Muscle of leg (tissue), 3 donors: ENCODE measurements at regions not wholly inside any gene's neighbourhood (a gene's known extent, or its start where the extent isn't known, plus 50 kb on each side); places are given as distances from the start of the nearest gene placed in this dataset.
"Not testable (repeated sequence)": the region's sequence is repeated elsewhere in the genome, so short reads cannot be mapped to it uniquely, and the experiment has no call there.

Experiments
- DNase-seq: peaks from one replicate; pipeline ENCODE4 v3.0.0; 2013
- H3K27ac ChIP-seq: one replicate; pipeline ENCODE4 v1.5.1; 2013; ENCODE audit warnings: mild to moderate bottlenecking, low read length, control low read depth
- H3K27me3 ChIP-seq: one replicate; pipeline ENCODE4 v1.6.1; 2013; ENCODE audit warnings: low read length; ENCODE audit not compliant: control insufficient read depth, insufficient read depth
- H3K36me3 ChIP-seq: one replicate; pipeline ENCODE4 v1.6.1; 2013; ENCODE audit warnings: low read length; ENCODE audit not compliant: control insufficient read depth, insufficient read depth
- H3K4me1 ChIP-seq: one replicate; pipeline ENCODE4 v1.6.1; 2013; ENCODE audit warnings: low read length; ENCODE audit not compliant: control insufficient read depth, insufficient read depth
- H3K4me3 ChIP-seq: one replicate; pipeline ENCODE4 v1.5.1; 2013; ENCODE audit warnings: low read length, control low read depth
- H3K9me3 ChIP-seq: replicated peaks from 2 replicates; pipeline ENCODE4 v1.6.1; 2013; ENCODE audit warnings: low read depth, low read length; ENCODE audit not compliant: control insufficient read depth
- WGBS: methylation state at CpG from one replicate; pipeline ENCODE4 v1.1.5; 2013; ENCODE audit warnings: missing lambda C conversion rate; ENCODE audit not compliant: insufficient coverage; 5-methylcytosine and 5-hydroxymethylcytosine counted together

GRCh38 chr10:32217216-32217615, 129.7 kb downstream of the EPC1 start:
- H3K36me3 ChIP-seq, result no peaks in the 10 kb centered on the region
- WGBS, result no CpG with 5 or more reads among the region's 1 CpG
- H3K27me3 ChIP-seq, result no peaks in the 10 kb centered on the region
- no peaks in the 10 kb centered on the region for H3K4me1 ChIP-seq
- peaks cover 10% of the 10 kb centered on the region for H3K9me3 ChIP-seq
- H3K27ac ChIP-seq, result no peak overlapping the region
- no peak overlapping the region for H3K4me3 ChIP-seq
- DNase-seq, result no peak

GRCh38 chr10:32213838-32214237, 133.1 kb downstream of the EPC1 start:
- H3K36me3 ChIP-seq, DNase-seq, H3K9me3 ChIP-seq, H3K27ac ChIP-seq, H3K4me3 ChIP-seq, H3K27me3 ChIP-seq, H3K4me1 ChIP-seq: not testable (repeated sequence)
- 82% methylated on average over 2 of the region's 4 CpGs for WGBS

DNA sequence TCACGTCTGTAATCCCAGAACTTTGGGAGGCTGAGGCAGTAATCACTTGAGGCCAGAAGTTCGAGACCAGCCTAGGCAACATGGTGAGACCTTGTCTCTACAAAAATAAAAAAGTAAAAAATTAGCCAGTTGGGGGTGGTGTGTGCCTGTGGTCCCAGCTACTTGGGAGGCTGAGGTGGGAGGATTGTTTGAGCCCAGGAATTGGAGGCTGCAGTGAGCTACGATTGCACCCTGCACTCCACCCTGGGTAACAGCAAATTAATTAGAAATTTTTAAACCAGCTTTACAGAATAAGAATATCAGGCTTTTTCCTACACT, 136.0 kb downstream of the EPC1 start:
- H3K27ac ChIP-seq, result no peak overlapping the region
- WGBS, result 22% methylated on average over 1 of the region's 3 CpGs
- no peak for DNase-seq
- H3K27me3 ChIP-seq, result no peaks in the 10 kb centered on the region
- H3K36me3 ChIP-seq, result no peaks in the 10 kb centered on the region
- no peak overlapping the region for H3K4me3 ChIP-seq
- H3K4me1 ChIP-seq, result no peaks in the 10 kb centered on the region
- peaks cover 2% of the 10 kb centered on the region for H3K9me3 ChIP-seq

DNA sequence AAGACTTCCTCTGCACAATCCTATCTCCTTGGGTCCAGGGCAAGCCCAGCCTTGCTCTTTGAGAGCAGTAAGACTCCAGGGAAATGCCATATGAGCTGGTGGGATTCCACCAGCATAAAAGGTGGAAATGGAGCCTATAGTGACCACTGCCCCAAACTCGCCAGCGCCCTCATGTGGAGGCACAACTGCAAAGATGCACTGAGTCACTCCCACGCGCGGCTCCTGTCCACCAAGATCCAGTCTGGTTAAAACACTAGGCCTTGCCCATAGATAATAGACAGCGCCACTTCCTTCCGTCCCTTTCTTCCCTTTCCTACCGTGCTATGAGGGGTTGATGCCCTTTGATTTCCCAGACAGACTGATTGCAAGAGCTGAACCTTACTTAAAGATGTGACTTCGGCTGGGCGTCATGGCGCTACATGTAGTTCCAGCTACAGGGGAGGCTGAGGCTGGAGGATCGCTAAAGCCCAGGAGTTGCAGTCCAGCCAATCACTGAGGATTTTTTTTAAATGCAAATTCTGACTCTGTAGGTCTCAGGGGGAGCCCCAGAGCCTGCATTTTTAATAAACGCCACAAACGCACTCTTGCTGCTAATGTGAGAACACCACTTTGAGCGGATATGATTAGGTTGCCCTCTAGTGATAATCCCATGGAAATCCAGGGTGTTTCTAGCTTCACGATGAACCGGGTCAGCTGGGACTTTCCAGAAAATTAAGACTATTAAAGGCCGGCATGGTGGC, 136.5 kb downstream of the EPC1 start:
- DNase-seq, result peak; percentile 55
- WGBS, result 64% methylated on average over 18 of the region's 18 CpGs
- H3K4me1 ChIP-seq, result no peaks in the 10 kb centered on the region
- H3K27me3 ChIP-seq, result no peaks in the 10 kb centered on the region
- no peak overlapping the region for H3K4me3 ChIP-seq
- H3K36me3 ChIP-seq, result no peaks in the 10 kb centered on the region
- peaks cover 2% of the 10 kb centered on the region for H3K9me3 ChIP-seq
- H3K27ac ChIP-seq, result no peak overlapping the region

GRCh38 chr10:32208005-32208404, 139.0 kb downstream of the EPC1 start:
- not testable (repeated sequence) for H3K9me3 ChIP-seq, H3K36me3 ChIP-seq, H3K27me3 ChIP-seq, DNase-seq, H3K4me1 ChIP-seq, H3K27ac ChIP-seq, H3K4me3 ChIP-seq
- WGBS, result no CpG with 5 or more reads among the region's 7 CpGs

- no peaks in the 10 kb centered on the region for H3K4me1 ChIP-seq
- no peaks in the 10 kb centered on the region for H3K27me3 ChIP-seq
- no CpG with 5 or more reads among the region's 2 CpGs for WGBS
- peaks cover 2% of the 10 kb centered on the region for H3K9me3 ChIP-seq
- no peak for DNase-seq
- H3K4me3 ChIP-seq, result no peak overlapping the region
- H3K27ac ChIP-seq, result no peak overlapping the region
- H3K36me3 ChIP-seq, result no peaks in the 10 kb centered on the region
Observed at GRCh38 chr10:32207544-32207943, 139.4 kb downstream of the EPC1 start.

DNA sequence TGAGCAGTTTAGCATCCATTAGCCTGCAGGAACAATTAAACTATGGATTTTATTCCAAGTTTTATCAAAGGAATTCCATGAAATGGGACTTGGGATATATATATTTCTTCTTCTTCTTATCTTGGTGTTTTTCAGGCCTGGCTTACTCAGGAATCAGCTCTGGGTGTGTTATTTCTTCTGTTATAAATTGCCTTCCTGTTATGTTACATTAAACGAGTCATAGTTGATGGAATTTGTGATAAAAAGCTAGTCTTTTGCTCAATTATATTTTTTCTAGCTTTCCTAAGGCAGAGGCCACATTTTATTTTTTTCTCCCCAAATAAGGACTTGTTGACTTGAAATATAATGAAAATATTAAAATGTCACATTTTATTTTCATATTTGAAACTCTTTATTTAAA, 141.3 kb downstream of the EPC1 start:
- Histone ChIP-seq H3K4me1 (no peaks in the 10 kb centered on the region), H3K9me3 (peaks cover 2% of the 10 kb centered on the region), H3K4me3 (no peak overlapping the region), H3K36me3 (no peaks in the 10 kb centered on the region), H3K27ac (no peak overlapping the region), H3K27me3 (no peaks in the 10 kb centered on the region)
- no CpG with 5 or more reads among the region's 1 CpG for WGBS
- no peak for DNase-seq

DNA sequence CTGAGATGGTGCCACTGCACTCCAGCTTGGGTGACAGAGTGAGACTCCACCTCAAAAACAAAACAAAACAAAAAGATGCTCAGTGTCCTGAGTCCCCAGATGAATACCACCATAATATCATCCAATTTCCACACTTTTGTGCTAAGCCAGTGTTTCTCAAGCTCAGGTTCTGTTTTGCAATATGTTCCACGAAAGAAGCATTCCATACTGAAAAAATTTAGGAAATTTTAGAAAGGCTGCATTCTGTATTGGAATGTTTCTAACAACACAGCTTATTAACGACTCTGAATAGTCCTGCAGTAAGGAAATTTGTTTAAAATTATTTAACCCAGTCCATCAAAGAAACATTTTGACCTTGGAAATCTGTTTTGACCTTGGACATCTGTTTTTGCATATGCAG, 142.4 kb downstream of the EPC1 start:
- Histone ChIP-seq H3K27me3 (no peaks in the 10 kb centered on the region), H3K4me3 (no peak overlapping the region), H3K4me1 (no peaks in the 10 kb centered on the region), H3K9me3 (peaks cover 2% of the 10 kb centered on the region), H3K27ac (no peak overlapping the region), H3K36me3 (no peaks in the 10 kb centered on the region)
- DNase-seq, result no peak
- no CpG with 5 or more reads among the region's 2 CpGs for WGBS

- Histone ChIP-seq H3K27me3 (no peaks in the 10 kb centered on the region), H3K4me3 (no peak overlapping the region), H3K9me3 (no peaks in the 10 kb centered on the region), H3K27ac (no peak overlapping the region), H3K4me1 (no peaks in the 10 kb centered on the region), H3K36me3 (no peaks in the 10 kb centered on the region)
- DNase-seq, result peak; percentile 26
- WGBS, result no CpG with 5 or more reads among the region's 5 CpGs
Observed at GRCh38 chr10:32199714-32200394, 143.6 kb upstream of the KIF5B start.

DNA sequence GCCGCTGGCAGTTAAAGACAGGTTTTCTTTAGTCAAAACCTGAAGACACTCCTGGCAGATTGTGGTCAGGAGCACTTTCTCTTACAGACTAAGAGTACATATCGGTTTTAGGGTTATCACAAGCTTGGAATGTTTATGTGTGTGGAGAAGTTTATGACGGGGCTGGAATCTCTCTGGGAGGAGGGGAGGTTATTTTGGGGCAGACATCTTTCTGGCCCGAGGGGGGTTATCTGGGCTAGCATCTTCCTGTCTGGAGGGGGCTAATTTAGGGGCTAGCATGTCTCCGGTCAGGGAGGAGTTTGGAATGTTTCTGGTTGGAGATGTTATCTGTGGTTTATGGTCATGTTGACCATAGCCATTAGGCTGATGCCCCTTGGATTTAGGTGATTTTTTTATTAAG, 141.2 kb upstream of the KIF5B start:
- H3K9me3 ChIP-seq, result no peaks in the 10 kb centered on the region
- no peak overlapping the region for H3K27ac ChIP-seq
- H3K4me1 ChIP-seq, result no peaks in the 10 kb centered on the region
- no peaks in the 10 kb centered on the region for H3K27me3 ChIP-seq
- no peak overlapping the region for H3K4me3 ChIP-seq
- 16% methylated on average over 3 of the region's 5 CpGs for WGBS
- no peak for DNase-seq
- no peaks in the 10 kb centered on the region for H3K36me3 ChIP-seq
